Fibroblast of skin of right quadriceps (primary cell): ENCODE measurements at regions not wholly inside any gene's neighbourhood (a gene's known extent, or its start where the extent isn't known, plus 50 kb on each side); places are given as distances from the start of the nearest gene placed in this dataset.
"Not testable (repeated sequence)": the region's sequence is repeated elsewhere in the genome, so short reads cannot be mapped to it uniquely, and the experiment has no call there.

ENCODE experiments used
- DNase-seq: peaks from one replicate; pipeline ENCODE4 v3.0.0-alpha.2; 2013

DNA sequence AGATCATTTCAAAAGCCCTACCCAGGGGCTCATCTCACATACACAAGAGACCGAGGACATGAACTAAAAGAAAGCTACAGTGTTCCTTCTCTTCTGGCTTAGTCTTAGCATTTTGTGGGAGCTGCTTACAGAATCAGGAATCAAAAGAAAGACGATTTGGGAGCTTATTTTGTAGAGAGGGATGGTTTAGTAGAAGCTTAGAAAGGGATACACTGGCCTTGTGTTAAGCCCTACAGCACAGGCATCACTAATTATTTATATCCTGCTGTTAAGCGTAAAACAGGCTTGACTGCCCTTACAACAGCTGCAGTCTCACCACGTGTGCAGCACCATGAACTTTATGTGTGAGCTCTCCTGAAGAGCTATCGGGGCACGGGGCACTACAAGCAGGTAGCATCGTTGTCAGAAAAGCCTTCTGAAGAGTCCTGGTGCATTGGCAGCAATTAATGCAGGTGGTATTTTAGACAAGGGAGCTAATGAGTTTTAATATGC, 798.3 kb downstream of the NXPH1 start:
- no peak for DNase-seq

DNA sequence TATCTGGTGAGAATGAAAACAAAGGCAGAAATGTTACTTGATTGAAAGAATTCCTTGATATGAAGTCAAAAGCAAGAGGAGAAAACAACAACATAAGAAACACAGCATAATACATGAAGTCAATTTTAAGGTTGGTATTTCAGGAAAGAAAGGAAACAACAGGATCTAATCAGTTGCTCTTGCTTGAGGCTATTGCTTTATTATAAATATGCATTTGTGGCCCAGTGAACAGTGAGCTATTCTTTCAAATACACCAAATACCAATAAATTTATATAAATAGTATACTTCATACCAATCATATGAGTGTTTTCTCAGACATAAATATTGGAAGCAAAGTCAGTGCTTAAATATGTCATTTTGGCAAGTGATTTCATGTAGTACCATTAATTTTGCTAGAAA, 806.6 kb downstream of the NXPH1 start:
- peak; percentile 0 for DNase-seq

DNA sequence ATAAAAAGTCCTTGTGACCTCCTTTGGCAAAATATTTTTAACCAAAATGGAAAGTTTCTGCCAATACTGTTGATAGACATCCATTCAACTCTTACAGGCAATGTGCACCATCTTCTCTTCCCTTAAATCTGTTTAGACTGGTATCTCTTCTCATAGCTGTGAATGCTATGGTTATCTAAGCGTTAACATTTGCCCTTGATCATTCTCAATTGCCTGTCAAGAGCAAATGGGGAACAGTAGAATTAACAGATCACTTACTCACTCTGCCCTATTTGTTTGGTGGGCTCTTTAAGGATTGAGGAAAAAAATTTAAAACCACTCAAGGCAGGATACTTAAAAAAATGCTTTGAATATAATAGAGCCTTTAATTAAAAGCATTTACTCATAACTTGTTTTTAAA, 808.4 kb downstream of the NXPH1 start:
- DNase-seq = no peak

DNA sequence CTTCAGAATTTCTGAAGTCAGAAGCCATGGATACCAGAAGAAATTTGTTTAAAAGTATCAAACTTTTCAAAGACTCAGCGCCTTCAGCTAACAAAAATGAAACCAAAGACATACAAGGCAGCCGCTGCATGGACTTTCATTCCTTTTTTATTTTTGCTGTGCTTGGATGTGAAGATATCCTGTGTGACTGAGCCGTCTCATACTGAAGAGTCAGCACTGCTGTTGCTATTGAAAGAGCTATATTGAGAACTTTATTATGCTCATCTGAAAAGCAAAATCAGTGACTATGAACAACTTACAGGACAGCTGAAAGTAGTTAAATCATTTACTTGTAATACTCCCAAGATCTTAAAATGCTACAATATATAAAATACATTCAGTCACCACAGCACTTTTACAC, 809.2 kb downstream of the NXPH1 start:
- no peak for DNase-seq

DNA sequence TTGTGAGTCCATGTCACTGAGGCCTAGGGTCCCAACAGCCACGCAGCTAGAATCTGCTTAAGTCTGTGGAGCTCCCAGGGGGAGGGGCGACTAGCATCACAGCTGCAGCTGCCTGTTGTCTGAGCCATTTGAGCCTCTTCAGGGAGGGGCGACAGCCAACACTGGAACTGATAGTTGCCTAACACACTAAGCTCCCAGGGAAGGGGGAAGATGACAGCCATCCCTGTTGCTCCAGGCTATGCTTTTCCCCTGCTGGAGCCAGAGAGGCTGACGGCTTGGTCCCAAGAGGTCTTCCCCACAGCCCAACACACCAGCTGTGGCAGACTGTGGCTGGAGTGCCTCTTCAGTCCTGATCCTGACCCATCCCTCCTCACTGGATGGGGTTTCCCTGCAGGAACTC, 817.5 kb downstream of the NXPH1 start:
- DNase-seq = no peak

DNA sequence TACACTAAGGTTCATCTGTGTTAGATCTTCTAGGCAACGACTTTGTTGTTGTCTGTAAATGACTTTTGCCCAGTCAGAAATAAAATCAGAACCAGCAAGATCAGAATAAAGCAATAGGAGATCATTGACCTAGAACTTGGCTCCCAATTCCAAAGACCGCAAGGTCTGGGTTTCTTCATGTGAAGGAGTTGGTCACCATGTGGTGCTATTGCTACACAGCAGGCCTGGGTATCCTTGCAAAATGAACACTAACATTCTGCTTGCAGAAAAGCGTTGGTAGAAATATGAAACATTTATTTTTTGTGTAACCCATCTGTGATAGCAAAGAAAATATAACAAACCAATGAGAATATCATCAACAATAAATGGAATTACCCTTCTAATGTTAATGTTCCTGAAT, 831.0 kb downstream of the NXPH1 start:
- DNase-seq = no peak

DNA sequence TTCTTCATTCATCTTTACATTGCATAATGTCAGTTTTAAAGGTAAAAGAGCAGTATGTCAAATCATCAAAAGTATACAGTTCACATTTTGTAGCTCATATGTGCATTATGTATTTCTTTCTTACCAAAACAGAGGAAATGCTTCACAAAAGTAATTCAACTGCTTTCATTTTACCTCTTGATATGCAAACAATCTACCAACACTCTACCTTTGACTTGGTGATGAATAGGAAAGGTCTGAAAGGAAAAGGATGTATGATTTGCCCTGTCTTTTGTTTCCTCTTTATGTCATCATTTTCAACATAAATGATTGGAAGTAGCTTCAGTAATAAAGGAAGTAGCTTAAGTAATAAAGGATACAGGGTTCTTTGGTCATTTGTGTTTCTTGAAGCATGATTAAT, 846.7 kb downstream of the NXPH1 start:
- no peak for DNase-seq

DNA sequence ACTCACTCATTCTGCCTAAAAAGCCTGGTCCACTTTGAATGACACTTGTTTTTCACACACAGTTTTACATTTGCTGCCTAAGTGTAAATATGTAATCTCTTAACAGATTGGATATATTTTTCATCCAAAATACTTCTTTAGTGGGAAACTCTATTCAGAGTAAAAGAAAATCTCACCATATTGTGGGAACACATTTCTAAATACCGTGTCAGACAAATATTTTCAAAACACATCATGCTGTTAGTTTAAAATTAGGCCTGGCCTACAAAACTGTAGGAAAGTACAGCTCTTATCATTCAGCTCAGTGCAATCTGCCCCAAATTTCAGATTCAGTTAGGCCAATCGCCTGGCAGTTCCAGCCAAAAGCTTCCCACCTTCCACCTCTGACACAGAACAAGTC, 849.8 kb downstream of the NXPH1 start:
- DNase-seq = no peak

DNA sequence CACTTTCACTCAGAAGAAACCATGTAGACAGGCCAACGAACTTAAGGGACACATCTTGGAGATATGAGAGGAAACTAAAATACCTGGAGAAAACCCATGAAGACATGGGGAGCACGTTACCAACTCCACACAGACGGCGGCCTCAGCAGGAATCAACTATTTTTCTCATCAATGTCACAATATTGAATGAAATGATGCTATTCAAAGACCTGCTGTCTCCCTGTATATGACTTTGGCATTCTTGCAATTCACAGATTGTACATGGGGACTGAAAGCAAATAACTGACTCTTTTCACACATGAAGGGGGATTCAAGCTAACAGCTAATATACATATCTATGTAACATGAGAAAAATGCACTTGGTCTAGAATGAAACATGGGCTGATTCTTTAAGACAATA, 869.0 kb downstream of the NXPH1 start:
- DNase-seq = no peak

DNA sequence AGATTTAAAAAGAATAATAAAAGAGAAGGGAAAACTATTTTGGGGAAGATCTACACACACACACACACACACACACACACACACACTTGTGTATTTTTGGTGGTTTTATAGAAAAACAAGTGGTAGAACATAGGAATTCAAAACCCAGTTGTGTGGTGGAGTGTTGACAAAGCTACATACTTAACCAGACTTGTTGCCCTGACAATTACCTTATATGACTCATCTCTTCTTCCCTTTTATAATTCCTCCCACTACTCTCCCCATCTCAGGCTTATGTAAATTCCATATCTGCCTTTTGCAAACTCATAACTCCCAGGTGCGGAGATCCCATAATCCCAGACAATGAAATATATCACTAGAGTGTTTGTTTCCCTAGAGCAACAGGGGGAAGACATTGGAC, 873.7 kb downstream of the NXPH1 start:
- peak; percentile 13 for DNase-seq

DNA sequence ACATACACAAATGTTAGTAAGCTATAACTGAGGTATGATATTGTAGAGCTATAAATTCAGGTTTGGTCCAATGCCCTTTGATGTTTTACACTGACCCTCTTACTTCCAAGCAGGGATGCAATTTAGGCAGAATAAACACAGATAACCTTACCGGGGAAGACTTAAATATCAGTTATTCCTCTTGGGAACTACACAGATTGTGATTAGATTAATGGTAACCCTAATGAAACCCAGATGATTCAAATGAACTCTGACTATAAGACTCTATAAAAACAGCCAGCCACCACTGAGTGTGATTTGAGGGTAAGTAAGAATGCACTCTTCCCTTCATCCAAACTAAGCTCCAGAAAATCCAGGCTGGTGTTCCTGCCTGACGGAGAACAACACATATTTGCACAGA, 891.1 kb downstream of the NXPH1 start:
- no peak for DNase-seq

DNA sequence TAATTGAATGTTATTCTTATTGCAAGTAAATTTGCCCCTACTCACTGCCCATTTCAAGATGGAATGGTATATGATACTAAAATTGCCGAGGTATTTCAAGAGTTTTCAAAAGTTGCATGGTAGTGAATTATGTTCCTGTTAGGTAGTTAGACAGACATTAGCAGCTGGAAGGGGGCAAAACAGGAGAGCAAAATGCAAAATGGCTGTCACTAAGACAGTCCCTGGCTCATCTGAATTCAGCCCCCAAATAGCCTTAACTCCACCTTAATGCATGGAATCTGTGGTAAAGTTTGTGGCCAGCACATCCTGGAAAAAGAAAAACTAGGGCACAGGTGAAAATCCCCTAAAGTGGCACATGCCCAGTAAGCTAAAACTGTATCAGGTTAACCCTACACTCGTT, 894.9 kb downstream of the NXPH1 start:
- no peak for DNase-seq

DNA sequence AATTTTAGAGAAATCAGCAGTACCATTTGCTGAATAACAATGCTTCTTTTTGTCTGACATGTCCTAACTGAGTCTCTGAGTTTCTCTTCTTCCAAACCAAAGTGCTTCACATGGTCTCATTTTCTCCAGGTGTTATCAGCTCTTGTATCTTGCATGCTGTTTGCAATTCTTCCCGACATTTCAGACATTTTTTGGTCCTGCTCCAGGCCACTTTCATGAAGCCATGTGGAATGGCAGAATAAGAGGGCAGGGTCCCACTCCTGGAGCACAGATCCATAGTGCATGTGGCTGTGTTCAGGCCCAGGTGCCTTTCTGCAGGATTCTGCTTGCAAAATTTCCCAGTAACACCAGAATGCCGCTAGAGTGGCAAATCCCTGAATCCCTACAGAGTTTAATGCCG, 916.2 kb downstream of the NXPH1 start:
- DNase-seq = no peak

DNA sequence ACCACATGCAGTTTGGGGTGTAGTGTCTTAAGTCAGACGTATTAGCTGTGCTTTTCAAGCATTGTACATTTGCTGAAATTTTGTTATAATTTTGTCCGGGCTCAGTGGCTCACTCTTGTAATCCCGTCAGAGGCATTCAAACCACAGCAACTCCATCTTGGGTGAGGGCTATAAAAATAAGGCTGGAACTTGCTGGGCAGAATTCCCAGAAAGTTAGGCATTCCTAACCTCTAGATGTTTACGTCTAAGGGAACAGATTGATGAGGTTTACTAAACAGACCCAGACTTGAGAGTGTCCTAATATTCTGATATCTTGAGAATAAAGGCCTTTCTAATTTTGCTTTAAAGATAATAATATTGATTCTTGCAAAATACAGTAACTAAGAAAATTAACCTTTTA, 957.8 kb downstream of the NXPH1 start:
- DNase-seq = peak; percentile 42

DNA sequence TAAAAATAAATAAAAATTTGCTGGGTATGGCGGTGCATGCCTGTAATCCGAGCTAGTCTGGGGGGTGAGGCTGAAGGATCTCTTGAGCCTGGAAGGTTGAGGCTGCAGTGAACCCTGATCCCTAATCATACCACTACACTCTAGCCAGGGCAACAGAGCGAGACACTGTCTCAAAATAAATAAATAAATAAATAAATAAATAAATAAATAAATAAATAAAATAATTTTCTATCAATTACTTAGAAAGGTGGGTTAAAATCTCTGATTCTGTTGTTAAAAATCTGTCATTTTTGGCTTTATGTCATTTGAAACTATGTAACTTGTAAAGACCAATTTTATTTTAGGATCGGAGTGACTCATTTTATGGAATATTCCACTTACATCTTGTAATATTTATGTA, 958.6 kb downstream of the NXPH1 start:
- DNase-seq = no peak

DNA sequence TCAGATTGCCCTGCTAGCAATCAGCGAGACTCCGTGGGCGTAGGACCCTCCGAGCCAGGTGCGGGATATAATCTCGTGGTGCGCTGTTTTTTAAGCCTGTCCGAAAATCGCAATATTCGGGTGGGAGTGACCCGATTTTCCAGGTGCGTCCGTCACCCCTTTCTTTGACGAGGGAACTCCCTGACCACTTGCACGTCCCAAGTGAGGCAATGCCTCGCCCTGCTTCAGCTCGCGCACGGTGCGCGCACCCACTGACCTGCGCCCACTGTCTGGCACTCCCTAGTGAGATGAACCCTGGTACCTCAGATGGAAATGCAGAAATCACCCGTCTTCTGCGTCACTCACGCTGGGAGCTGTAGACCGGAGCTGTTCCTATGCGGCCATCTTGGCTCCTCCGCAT, 971.0 kb downstream of the NXPH1 start:
- DNase-seq = not testable (repeated sequence)

DNA sequence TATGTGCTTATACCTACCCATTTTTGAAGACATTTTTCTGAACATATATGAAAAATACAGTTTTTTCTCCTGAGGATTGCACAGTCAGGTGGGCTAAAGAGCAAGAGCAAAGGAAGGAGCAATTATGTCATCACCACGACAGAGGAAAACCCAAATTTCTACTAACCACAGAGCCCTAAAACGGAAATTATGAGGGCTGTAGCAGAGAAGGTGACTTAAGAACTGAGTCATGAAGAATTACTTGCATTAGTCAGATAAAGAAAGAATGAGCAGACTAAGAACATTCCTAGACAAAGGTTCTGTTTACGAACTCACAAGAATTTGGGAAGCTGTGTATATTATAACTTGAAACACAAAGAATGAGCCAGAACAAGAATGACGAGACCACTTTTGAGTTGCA, 974.4 kb downstream of the NXPH1 start:
- DNase-seq = peak; percentile 65

DNA sequence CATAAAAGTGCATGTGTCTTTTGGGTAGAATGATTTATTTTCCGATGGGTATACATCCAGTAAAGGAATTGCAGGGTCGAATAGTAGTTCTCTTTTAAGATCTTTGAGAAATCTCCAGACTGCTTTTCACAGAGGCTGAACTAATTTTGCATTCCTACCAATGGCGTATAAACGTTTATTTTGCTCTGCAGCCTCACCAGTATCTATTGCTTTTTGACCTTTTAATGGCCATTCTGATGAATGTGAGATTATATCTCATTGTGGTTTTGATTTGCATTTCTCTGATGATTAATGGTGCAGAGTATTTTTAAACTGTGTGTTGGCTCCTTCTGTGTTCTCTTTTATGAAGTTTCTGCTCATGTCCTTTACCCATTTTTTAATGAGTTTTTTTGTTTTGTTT, 1020.1 kb downstream of the NXPH1 start:
- DNase-seq = peak; percentile 0

DNA sequence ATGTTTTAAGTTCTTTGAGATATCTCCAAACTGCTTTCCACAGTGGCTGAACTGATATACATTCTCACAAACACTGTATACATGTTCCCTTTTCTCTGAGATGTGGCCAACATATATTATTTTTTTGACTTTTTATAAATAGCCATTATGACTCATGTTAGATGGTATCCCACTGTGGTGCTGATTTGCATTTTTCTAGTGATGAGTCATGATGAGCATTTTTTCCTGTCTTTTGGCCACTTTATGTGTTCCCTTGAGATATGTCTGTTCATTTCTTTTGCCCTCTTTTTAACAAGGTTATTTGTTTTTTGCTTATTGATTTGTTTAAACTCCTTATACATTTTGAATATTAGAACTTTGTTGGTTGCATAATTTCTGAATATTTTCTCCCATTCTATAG, 1055.1 kb downstream of the NXPH1 start:
- peak; percentile 92 for DNase-seq

DNA sequence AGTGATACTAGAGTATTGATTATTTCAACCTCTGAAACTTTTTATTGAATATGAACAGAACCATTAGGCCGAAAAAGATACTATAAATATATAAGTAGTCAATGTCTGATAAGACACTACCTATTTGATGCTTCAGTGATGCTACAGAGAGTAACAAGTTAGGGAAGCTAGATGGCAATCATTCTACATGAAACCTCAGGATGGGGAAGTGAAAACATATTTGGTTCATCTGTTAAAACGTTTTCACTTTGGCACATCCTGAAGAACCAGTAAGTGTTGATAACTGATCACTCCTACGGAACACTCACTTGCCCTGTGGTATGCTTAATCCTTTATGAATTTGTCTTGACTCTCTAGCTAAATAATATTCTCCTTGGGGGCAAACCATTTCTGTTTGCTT, 1064.9 kb downstream of the NXPH1 start:
- DNase-seq = no peak

DNA sequence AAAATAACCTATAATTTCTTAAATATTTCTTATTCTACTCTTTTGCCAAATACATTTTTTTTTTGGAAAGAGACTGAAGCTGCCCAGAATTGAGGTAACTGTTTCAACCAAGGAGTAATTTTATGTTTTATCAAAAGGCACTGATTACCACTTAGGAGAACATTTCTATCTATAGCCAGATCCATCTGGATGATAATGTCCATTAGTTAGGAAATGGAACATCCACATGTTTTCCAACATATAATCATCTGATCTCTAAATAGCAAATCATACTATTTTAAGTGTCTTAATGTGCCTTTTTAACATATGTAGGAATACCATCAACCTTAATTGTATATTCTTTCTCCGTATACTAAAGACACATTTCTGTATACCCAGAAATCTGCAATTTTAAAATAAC, 1068.9 kb downstream of the NXPH1 start:
- no peak for DNase-seq

DNA sequence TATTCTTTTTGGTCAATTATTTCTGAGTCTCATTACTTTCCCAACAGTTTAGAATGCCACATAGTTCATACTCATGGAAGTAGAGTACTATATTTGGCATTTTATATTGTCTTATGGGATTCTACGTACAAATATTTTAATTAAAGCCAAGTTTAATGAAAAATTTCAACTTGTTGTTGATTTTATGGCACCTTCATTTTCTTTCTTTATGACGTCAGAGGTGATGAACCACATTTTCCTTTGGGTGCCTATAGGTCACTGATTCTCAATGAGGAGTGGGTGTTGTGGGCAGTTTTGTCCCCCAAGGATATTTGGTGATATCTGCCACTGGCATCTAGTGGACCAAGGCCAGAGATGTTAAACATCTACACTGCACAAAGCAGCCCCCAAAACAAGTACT, 1071.3 kb downstream of the NXPH1 start:
- DNase-seq = no peak

DNA sequence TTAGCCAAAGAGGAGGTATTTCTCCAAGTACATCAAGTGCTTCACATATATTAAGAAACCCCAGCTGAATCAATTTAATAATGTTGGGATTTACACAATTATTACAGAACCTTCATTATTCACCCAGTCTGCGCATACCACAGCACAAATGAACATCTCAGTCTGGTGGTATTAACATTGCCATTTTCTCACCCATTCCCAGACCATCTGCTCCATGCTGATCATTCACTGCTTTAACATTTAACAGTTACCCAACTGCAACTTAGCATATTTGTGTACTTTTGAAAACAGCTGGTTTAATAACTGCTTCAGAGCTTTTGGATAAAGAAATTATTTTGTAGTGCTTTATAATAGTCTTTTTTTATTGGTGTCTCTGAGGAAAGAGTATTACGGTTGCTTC, 1072.1 kb downstream of the NXPH1 start:
- no peak for DNase-seq

DNA sequence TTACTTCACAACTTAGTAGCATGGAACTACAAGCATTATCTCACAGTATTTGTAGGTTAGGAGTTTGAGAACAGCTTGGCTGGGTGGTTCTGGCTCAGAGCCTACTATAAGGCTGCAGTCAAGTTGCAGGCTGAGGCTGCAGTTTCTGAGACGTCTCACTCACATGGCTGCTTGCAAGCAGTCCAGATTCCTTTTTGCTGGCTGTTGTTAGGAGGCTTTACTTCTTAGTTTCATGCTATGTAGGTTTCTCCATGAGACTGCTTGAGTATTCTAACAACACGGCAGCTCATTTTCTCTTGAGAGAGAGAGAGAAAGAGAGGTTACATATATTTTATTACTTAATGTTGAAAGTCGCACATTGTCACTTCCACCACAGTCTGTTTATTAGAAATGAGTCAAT, 1073.9 kb downstream of the NXPH1 start:
- peak; percentile 54 for DNase-seq

DNA sequence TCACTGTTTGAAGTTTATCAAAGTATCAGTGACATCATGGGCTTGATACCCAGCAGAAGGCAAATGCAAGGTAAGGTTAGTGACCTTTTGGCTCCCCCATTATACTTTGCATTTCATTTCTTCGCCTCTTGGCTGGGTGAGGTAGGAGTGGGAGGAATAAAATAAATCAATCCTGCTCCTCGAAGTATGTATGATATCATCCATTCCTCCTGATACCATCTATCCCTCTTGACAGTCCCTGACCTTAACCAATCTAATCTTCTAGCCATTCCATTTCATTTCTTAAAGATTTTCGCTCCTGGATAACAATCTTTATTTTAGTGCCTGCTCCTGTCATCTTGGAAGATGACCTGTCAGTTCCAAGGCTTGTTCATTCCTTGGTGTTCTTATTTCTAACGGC, 1083.3 kb downstream of the NXPH1 start:
- DNase-seq = no peak

DNA sequence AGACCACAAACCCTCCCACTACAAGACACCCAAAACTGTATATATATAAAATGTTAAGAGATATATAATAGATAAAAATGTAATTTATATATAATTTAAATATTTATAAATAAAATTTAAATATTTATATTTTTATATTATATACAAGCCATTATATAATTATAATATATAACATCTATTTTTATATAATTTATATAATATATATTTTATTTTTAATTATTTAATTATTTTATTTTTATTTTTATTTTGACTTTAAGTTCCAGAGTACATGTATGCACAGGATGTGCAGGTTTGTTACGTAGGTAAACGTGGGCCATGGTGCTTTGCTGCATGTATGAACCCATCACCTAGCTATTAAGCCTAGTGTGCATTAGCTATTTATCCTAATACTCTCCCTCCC, 1090.2 kb downstream of the NXPH1 start:
- no peak for DNase-seq
